Skin epidermis (tissue), 12 donors: ENCODE measurements at regions not wholly inside any gene's neighbourhood (a gene's known extent, or its start where the extent isn't known, plus 50 kb on each side); places are given as distances from the start of the nearest gene placed in this dataset.
"Not testable (repeated sequence)": the region's sequence is repeated elsewhere in the genome, so short reads cannot be mapped to it uniquely, and the experiment has no call there.

Experiments
- H3K27ac ChIP-seq, 21 experiments: fragments of 200-600 bp; sonication (generic) in 11 of 21; one replicate each; pipeline ENCODE4 v1.5.0; 2020; ENCODE audit warnings: mild to moderate bottlenecking in 3 of 21, inconsistent platforms in 2 of 21, moderate library complexity in 2 of 21
- H3K4me3 ChIP-seq, 7 experiments: fragments of 200-600 bp; sonication (generic) in 2 of 7; one replicate each; pipeline ENCODE4 v1.5.0; 2020; ENCODE audit warnings: inconsistent platforms in 2 of 7, mild to moderate bottlenecking in 2 of 7, moderate library complexity in 1 of 7

DNA sequence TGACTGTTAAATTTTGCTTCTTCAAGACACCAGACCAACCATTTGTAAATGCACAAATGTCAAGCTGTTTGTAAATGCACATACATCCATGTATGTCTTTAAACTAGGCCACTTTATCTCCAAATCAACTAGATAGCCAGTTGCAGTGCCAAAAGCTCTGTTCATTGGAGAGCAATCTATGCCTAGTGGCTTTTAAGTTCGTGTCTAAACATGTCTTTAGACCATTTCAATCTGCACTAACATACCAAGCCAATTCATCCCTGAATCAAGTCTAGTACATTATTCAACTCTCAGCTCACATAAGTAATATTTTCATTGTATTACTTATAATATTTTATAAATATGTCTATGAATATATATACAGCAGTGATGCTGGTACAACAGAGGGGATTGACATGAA lies 985.9 kb downstream of the CDH18 start:
- H3K4me3 ChIP-seq = no peak overlapping the region
- H3K27ac ChIP-seq = no peak overlapping the region

DNA sequence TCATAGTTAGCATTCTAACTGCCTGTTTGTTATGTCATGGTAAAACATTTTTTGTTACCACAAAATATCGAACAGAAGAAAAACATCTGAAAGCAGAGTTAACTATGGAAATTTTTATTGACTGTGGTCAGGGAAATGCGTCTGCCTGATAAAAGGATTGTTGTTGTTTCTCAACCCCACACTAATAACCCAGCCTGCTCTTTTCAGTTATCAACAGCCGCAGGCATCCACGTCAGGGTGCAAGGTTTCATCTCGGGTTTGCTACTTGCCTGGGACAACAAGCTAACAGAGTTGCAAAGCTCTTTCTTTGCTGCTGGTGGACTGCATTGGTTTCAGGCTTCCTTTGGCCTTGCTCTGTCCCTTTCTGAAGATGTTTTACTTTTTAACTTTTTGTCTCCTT lies 969.2 kb downstream of the CDH18 start:
- no peak overlapping the region for H3K27ac ChIP-seq

DNA sequence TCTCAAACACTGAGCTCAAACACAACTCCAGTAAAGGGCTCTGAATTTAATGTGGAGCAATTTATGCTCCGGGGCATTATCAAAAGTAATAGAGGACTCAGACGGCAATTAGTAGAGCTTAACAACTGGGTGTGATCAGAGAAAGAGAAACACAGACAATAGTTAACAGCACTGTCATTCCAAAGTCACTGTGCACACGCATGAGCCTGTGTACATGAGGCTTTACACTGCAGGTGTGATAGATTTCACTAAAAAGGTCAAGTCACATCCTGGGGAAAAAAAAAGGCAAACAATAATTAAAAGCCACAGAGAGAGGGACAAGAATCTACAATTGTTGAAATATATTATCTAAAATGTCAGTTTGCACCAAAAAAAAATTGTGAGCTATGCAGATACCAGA lies 956.5 kb downstream of the CDH18 start:
- H3K27ac ChIP-seq = no peak overlapping the region
- no peak overlapping the region for H3K4me3 ChIP-seq

More for the DNA sequence above, 969.2 kb downstream of the CDH18 start:
- H3K4me3 ChIP-seq = no peak overlapping the region

DNA sequence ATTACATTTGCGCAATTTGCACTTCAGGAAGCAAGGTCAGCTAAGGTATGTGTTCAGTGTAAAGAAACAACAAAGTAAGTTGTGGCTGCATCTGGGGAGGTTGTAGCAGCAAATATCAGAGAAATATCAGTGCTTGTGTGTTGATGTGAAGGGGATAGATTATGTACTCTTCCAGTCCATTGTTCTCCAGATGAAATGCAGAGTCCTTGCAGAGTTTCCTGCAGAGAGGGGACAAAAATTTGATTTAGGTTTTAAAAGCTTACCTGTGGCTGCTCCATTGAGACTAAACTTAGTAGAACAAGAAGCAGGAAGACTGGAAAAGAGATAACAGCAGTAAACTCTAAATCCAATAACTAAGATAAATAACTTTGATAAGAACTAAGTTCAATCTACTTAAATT lies 952.2 kb downstream of the CDH18 start:
- H3K4me3 ChIP-seq = no peak overlapping the region
- no peak overlapping the region for H3K27ac ChIP-seq

DNA sequence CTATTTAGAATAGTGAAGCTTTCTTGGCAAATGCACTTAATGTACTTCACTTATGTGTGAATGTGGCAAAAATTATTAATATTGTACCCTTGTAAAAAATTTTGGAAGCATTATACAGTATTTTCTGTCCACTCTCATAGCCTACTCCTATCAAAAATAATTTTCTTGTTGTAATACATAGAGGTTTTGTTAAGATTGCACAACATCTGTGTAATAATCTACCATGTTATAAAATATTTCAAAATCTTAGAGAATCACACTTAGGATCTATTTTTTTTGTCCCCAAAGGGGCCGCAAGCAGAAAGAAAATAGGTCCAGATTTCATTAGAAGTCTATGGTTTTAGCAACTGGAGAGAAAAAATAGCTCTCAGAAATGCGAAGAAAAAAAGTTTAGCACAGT lies 945.9 kb downstream of the CDH18 start:
- H3K4me3 ChIP-seq = no peak overlapping the region
- no peak overlapping the region for H3K27ac ChIP-seq

DNA sequence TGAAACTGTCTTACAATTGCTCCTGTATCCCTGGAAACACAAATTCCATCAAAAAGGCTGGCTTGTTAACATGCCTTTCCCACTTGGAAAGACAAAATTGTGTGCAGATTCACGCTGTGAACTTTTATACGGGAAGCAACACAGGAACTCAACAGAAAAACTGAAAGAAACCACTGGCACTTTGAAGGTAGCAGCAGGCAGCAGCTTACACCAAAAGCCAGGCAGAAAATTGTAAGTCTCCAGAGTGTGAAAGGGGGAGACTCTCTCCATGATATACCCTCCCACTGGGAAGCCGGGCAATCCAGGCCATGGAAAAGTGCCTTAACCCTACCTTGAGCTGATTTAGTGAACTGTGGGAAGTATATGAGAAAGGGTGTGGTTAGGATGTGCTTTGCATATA lies 943.7 kb downstream of the CDH18 start:
- H3K4me3 ChIP-seq = no peak overlapping the region
- no peak overlapping the region for H3K27ac ChIP-seq

DNA sequence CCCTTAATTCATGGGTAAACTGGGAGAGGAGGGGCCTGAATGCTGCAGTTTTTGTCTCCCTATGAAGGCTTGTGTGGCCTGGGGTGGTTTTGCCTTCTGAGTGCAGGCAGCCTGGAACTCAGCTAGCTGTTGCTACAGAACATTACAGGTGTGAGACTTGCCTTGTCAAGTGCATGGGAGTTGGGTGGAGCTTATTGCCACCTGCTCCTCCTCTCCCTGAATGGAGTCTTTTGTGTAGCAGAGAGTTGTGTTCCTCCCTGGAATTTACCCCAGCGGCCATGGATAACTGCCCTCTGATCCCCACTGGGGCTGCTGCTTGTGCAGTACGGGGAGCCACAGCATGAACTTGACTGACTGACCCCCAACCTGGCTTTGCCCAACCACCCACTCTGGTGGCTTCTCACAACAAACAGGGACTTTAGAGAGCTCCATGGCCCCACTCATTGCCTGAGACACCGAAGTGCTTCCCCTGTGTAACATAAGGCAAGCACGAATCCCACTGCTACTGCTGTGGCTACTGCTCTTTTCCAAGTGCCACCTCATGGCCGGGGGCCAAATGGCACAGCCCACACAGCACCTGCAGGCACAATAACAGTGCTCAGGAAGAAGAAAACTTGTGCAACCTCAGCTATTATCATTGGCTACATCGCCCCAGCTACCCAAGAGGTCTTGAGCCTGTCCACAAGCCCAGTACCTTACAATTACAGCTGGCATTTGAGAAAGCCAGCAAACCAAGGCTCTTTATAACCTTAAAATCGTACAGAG lies 942.9 kb downstream of the CDH18 start:
- H3K4me3 ChIP-seq = no peak overlapping the region
- H3K27ac ChIP-seq = no peak overlapping the region

DNA sequence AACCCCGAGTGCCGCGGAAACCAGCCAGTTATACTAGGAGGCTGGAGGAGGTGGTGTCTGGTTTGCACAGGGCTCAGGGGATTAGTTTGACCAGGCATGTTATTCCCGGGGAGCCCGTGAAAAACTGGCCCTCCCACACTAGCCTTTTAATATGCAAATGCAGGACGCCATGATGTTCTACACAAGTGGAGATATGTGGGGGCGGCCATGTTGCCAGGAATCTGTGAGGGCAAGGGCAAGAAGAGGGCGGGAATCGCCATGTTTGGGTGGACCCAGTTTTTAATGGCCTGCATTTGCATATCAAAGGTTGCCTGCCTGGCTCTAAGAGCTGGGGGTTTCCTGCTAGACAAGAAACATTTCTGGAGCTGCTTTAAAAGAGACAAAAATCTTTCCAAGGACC lies 940.7 kb downstream of the CDH18 start:
- H3K4me3 ChIP-seq = no peak overlapping the region
- H3K27ac ChIP-seq = no peak overlapping the region

DNA sequence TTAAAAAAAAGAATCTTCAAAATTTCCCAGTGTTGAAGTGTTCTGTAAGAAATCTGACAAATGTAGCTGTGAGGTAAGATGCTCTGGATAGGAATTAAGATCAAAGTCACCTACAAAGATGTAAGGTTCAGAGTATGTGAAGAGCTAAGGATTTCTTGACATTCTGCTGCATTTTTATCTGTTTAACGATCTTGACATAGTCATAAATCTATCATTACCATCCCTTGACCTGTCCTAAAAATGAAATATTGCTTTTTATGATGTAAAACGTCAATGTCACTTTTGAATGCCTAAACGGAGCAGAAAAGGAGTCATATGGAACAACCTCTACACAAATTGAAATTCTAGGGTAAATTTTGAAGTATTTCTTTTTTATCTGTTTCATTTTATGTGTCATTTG lies 939.3 kb downstream of the CDH18 start:
- Histone ChIP-seq H3K27ac (no peak overlapping the region), H3K4me3 (no peak overlapping the region)

DNA sequence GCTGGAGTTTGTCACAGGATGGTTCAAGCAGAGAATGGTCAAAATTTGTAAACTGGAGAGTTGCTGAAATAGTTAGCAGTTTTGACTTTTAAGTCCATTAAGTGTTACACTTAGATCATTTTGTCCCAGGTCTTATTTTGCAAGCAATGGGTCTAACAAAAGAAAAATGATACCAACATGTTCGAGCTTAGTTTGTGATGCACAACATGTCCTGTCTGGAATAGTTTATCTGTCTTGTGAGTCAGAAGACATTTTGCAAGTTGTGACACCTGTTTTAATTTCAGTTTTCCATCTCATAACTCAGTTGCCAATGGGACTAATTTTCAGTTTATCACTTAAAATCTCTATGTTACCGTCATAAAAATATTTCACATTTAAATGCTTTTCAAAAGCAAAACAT lies 929.8 kb downstream of the CDH18 start:
- Histone ChIP-seq H3K27ac (no peak overlapping the region), H3K4me3 (no peak overlapping the region)

DNA sequence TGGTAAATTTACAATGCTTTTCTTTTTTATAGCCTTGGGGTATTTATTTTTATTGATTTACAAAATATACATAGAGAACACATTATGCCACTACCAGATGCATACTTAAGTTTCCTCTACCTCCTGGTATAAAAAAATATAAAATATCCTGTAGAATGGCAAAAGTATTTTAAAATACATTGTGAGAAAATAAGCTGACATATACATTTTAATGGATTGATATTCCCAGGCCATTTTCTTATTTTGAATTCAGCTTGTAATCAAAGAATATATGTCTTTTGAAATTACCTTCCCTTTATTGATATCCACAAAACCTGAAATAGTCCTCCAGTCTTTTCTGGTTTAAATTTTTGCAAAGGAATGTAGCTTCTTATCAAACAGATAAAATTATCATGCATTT lies 923.9 kb downstream of the CDH18 start:
- Histone ChIP-seq H3K27ac (no peak overlapping the region), H3K4me3 (no peak overlapping the region)

DNA sequence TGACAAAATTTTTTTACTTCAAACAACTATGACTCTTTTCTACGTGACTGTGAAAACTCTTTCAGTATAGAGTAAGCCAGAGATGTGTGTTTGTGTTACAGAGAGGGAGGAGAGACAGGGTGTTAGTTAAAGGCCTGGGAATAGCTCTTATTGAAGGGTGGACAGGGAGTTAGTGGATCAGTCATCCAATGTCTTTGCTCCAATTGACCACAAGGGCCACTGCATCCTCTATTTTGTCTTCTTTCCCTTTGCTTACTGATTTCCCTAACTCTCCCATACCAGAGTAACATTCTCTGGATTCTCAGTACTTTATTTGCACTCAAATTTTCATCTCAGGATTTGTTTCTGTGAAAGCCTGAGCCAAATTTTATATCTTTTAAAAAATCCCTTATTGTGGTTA lies 920.3 kb downstream of the CDH18 start:
- Histone ChIP-seq H3K4me3 (no peak overlapping the region), H3K27ac (no peak overlapping the region)

DNA sequence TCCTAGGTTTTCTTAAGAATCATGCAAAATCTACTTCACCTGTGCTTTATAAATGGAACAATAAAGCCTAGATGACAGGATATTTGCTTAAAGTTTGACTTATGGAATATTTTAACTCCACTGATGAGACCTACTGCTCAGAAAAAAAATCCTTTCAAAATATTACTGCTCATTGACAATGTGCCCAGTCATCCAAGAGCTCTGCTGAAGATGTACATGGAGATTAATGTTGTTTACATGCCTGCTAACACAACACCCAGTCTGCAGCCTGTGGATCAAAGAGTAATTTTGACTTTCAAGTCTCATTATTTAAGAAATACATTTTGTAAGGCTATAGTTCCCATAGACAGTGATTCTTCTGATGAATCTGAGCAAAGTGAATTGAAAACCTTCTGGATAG lies 889.6 kb downstream of the CDH18 start:
- Histone ChIP-seq H3K27ac (no peak overlapping the region), H3K4me3 (no peak overlapping the region)

DNA sequence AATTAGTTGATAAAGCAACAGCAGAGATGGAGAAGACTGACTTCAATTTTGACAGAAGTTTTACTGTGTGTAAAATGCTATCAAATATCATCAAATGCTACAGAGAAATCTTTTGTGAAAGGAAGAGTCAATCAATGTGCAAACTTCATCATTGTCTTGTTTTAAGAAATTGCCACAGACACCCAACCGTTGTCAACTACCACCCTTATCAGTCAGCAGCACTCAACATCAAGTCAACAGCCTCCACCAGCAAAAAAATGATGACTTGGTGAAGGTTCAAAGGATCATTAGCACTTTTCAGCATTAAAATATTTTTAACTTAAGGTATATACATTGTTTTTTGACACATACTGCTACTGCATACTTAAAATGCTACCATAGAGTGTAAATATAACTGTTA lies 888.8 kb downstream of the CDH18 start:
- no peak overlapping the region for H3K27ac ChIP-seq
- no peak overlapping the region for H3K4me3 ChIP-seq

DNA sequence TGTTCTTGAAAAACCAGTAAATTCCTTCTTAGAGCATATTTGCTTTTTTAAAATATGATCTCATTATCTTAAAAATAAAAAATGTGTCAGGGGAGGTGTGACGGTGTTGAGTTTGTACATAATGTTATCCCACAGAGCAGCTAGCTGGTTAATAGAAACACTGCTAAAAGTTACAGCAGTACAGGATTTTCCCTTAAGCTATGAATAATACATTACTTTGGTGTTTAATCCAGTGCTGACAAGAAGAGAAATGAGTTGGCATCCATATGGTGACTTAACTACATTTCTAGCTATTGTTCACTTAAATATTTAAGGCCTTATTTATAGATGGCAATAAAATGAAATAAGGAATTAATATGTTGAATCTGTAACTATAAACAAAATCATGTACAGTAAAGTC lies 883.1 kb downstream of the CDH18 start:
- H3K4me3 ChIP-seq = no peak overlapping the region
- no peak overlapping the region for H3K27ac ChIP-seq

DNA sequence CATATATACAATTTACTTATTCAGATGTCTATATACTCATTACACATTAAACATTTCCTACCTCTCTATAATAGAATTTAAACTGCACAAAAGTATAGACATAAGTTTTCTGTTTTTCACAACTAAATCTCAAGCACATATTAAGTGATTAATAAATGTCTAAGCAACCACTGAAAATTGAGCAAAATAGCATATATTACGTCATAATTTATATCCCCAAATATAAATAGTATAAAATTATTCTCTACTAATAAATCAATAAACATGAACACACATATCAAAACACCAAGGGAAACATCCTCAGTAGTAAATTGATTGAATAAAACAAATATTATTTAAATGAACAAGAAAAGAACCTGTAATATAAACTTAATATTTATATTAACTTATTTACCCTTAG lies 865.1 kb downstream of the CDH18 start:
- H3K27ac ChIP-seq = no peak overlapping the region
- no peak overlapping the region for H3K4me3 ChIP-seq

DNA sequence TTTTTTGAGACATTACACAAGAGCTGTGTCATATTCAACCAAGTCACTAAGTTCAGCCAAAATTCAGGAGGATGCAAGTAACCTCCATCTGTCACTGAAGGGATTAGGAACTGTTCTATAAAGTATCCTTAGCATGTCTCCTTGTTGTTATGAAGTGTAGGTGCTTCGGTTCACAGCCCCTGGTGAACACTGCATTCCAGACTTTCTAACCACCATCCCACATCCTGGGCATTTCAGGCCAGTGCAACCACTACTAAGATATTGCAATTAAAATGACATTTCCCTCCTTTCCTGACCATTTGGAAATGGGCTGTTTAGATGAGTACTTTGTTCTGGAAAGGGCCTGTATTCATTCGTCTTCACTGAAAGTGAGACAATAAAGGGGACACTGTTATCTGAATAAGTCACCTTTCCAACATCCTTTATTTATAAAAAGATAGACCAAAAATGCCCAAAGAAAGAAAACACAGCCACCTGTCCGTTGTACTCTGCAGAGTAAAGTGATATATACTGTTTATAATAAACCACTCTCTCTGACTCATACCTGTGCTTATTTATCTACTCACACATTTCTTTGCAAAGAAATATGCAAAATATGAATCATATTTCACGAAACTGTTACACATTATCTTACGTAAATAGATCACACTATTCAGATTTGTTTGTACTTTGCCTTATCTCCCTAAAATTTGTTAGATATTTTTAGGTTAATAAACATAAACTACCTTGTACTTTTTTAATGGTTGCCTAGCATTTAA lies 861.9 kb downstream of the CDH18 start:
- no peak overlapping the region for H3K27ac ChIP-seq
- no peak overlapping the region for H3K4me3 ChIP-seq

DNA sequence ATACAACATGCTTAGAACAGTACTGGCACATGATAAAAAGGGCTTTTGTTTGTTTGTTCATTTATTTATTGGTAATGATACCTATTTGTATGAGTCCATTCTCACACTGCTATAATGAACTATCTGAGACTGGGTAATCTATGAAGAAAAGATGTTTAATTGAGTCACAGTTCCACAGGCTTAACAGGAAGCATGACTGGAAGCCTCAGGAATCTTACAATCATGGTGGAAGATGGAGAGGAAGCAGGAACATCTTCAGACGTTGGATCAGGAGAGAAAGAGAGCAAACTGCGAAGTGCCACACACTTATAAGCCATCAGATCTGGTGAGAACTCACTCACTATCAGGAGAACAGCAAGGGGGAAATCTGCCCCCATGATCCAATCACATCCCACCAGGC lies 847.7 kb downstream of the CDH18 start:
- no peak overlapping the region for H3K27ac ChIP-seq
- no peak overlapping the region for H3K4me3 ChIP-seq

DNA sequence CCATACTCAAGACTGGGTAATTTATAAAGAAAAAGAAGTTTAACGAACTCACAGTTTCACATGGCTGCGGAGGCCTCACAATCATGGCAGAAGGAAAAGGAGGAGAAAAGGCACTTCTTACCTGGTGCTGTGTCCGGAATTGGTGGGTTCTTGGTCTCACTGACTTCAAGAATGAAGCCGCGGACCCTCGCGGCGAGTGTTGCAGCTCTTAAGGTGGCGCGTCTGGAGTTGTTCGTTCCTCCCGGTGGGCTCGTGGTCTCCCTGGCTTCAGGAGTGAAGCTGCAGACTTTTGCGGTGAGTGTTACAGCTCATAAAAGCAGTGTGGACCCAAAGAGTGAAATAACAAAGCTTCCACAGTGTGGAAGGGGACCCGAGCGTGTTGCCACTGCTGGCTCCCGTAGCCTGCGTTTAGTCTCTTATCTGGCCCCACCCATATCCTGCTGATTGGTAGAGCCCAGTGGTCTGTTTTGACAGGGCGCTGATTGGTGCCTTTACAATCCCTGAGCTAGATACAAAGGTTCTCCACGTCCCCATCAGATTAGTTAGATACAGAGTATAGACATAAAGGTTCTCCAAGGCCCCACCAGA lies 846.0 kb downstream of the CDH18 start:
- not testable (repeated sequence) for H3K4me3 ChIP-seq, H3K27ac ChIP-seq

DNA sequence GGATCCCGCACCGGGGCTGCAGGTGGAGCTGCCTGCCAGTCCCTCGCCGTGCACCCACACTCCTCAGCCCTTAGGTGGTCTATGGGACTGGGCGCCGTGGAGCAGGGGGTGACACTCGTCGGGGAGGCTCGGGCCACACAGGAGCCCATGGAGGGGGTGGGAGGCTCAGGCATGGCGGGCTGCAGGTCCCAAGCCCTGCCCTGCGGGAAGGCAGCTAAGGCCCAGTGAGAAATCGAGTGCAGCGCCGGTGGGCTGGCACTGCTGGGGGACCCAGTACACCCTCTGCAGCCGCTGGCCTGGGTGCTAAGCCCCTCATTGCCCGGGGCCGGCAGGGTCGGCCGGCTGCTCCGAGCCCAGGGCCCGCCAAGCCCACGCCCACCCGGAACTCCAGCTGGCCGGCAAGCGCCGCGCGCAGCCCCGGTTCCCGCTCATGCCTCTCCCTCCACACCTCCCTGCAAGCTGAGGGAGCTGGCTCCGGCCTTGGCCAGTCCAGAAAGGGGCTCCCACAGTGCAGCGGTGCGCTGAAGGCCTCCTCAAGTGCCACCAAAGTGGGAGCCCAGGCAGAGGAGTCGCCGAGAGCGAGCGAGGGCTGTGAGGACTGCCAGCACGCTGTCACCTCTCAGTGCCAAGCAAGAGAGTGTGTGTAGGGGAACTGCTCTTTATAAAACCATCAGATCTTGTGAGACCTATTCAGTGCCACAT lies 845.1 kb downstream of the CDH18 start:
- not testable (repeated sequence) for H3K4me3 ChIP-seq, H3K27ac ChIP-seq

DNA sequence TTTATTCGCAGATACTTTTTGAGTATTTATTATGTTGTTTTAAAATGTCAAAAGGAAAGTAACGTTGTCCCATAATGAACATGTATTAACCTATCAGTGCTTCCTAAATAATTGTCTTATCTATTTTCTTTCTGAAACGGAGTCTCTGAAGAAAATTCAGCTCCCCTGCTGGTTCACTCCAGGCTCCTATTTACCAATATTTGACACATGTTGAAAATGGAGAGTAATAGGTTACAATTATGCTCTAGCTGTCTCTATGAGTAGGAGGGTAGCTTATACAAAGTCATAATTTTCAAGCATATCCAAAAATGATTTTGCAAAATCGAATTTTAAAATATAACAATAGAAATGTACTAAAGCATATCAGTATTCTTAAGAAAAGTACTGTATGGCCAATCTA lies 844.1 kb downstream of the CDH18 start:
- H3K4me3 ChIP-seq = no peak overlapping the region
- H3K27ac ChIP-seq = no peak overlapping the region
